HG03064 (cell line): ENCODE measurements at regions not wholly inside any gene's neighbourhood (a gene's known extent, or its start where the extent isn't known, plus 50 kb on each side); places are given as distances from the start of the nearest gene placed in this dataset.
"Not testable (repeated sequence)": the region's sequence is repeated elsewhere in the genome, so short reads cannot be mapped to it uniquely, and the experiment has no call there.

Source experiments
- ATAC-seq: cut with Tn5 transposase; IDR thresholded peaks from one replicate; pipeline ENCODE4 v1.9.1; 2021; ENCODE audit warnings: low read depth; ENCODE audit not compliant: unreplicated experiment

GRCh38 chr17:79560527-79560926, 50.3 kb downstream of the RBFOX3 start:
- no peak for ATAC-seq

GRCh38 chr17:79559111-79559887, 51.6 kb downstream of the RBFOX3 start:
- ATAC-seq, result no peak

- ATAC-seq, result no peak
Observed at GRCh38 chr17:79558091-79558900, 52.6 kb downstream of the RBFOX3 start.

GRCh38 chr17:79557276-79558090, 53.4 kb downstream of the RBFOX3 start:
- no peak for ATAC-seq

GRCh38 chr17:79556271-79556670, 54.6 kb downstream of the RBFOX3 start:
- ATAC-seq, result no peak

- no peak for ATAC-seq
Observed at GRCh38 chr17:79555543-79555942, 55.3 kb downstream of the RBFOX3 start.

- ATAC-seq, result not testable (repeated sequence)
Observed at GRCh38 chr17:79554346-79554745, 56.5 kb downstream of the RBFOX3 start.

- ATAC-seq, result no peak
Observed at GRCh38 chr17:79552824-79553223, 58.0 kb downstream of the RBFOX3 start.

- ATAC-seq, result no peak
Observed at GRCh38 chr17:79552405-79552804, 58.4 kb downstream of the RBFOX3 start.

GRCh38 chr17:79549141-79549915, 61.5 kb downstream of the RBFOX3 start:
- ATAC-seq, result no peak

GRCh38 chr17:79548116-79548515, 62.7 kb downstream of the RBFOX3 start:
- ATAC-seq, result no peak

- ATAC-seq, result no peak
Observed at GRCh38 chr17:79547586-79547985, 63.3 kb downstream of the RBFOX3 start.

- not testable (repeated sequence) for ATAC-seq
Observed at GRCh38 chr17:79547171-79547570, 63.7 kb downstream of the RBFOX3 start.

GRCh38 chr17:79546386-79546785, 64.5 kb downstream of the RBFOX3 start:
- no peak for ATAC-seq

GRCh38 chr17:79545251-79546005, 65.4 kb downstream of the RBFOX3 start:
- no peak for ATAC-seq

GRCh38 chr17:79544142-79544914, 66.5 kb downstream of the RBFOX3 start:
- no peak for ATAC-seq

GRCh38 chr17:79543531-79543930, 67.3 kb downstream of the RBFOX3 start:
- no peak for ATAC-seq

GRCh38 chr17:79542718-79543117, 68.1 kb downstream of the RBFOX3 start:
- no peak for ATAC-seq
